MM.1S (cell line): ENCODE measurements at regions not wholly inside any gene's neighbourhood (a gene's known extent, or its start where the extent isn't known, plus 50 kb on each side); places are given as distances from the start of the nearest gene placed in this dataset.
A peak's percentile ranks its signal among the peaks of the same experiment; 100 is the strongest.
"Not testable (repeated sequence)": the region's sequence is repeated elsewhere in the genome, so short reads cannot be mapped to it uniquely, and the experiment has no call there.

Experiments used
- DNase-seq: peaks from one replicate; pipeline ENCODE4 v3.0.0-alpha.2; 2015
- H2AFZ ChIP-seq: fragments of 300-600 bp; sonication (generic); 2 replicates; pipeline ENCODE4 v1.6.0; 2016; ENCODE audit warnings: antibody characterized with exemption, low read length
- H3F3A ChIP-seq: fragments of 300-600 bp; sonication (generic); 2 replicates; pipeline ENCODE4 v1.6.1; 2016; ENCODE audit warnings: mild to moderate bottlenecking, antibody characterized with exemption, low read length, moderate library complexity, mixed read lengths; ENCODE audit not compliant: insufficient read depth
- H3K27ac ChIP-seq: fragments of 300-600 bp; sonication (generic); 2 replicates; pipeline ENCODE4 v1.5.1; 2016; ENCODE audit warnings: mild to moderate bottlenecking, low read length
- H3K27me3 ChIP-seq: fragments of 300-600 bp; sonication (generic); replicated peaks from 2 replicates; pipeline ENCODE4 v1.6.0; 2016; ENCODE audit warnings: low read length; ENCODE audit not compliant: insufficient read depth
- H3K36me3 ChIP-seq: fragments of 300-600 bp; sonication (generic); replicated peaks from 2 replicates; pipeline ENCODE4 v1.6.1; 2016; ENCODE audit warnings: mild to moderate bottlenecking, low read length, mixed read lengths; ENCODE audit not compliant: insufficient read depth
- H3K4me1 ChIP-seq: fragments of 300-600 bp; sonication (generic); 2 replicates; pipeline ENCODE4 v1.6.1; 2016; ENCODE audit warnings: low read length, mixed read lengths
- H3K4me2 ChIP-seq: fragments of 300-600 bp; sonication (generic); 2 replicates; pipeline ENCODE4 v1.6.0; 2016; ENCODE audit warnings: low read depth, low read length
- H3K4me3 ChIP-seq: fragments of 300-600 bp; sonication (generic); 2 replicates; pipeline ENCODE4 v1.5.1; 2016; ENCODE audit warnings: low read length, mixed read lengths
- H3K79me2 ChIP-seq: fragments of 300-600 bp; sonication (generic); 2 replicates; pipeline ENCODE4 v1.6.1; 2016; ENCODE audit warnings: mixed run types, low read length, mixed read lengths
- H3K9ac ChIP-seq: fragments of 300-600 bp; sonication (generic); 2 replicates; pipeline ENCODE4 v1.6.1; 2016; ENCODE audit warnings: low read length, mixed read lengths
- H3K9me2 ChIP-seq: fragments of 300-600 bp; sonication (generic); replicated peaks from 2 replicates; pipeline ENCODE4 v1.6.1; 2016; ENCODE audit warnings: mild to moderate bottlenecking, low read length, mixed read lengths; ENCODE audit not compliant: insufficient read depth
- H3K9me3 ChIP-seq: fragments of 300-600 bp; sonication (generic); replicated peaks from 2 replicates; pipeline ENCODE4 v1.6.1; 2016; ENCODE audit warnings: mild to moderate bottlenecking, low read length, mixed read lengths; ENCODE audit not compliant: insufficient read depth
- H4K20me1 ChIP-seq: fragments of 300-600 bp; sonication (generic); 2 replicates; pipeline ENCODE4 v1.6.1; 2016; ENCODE audit warnings: mild to moderate bottlenecking, low read length, moderate library complexity, mixed read lengths; ENCODE audit not compliant: insufficient read depth
- CTCF ChIP-seq: fragments of 300-600 bp; sonication (generic); IDR thresholded peaks from 2 replicates; pipeline ENCODE4 v1.5.1; 2016; ENCODE audit warnings: antibody characterized with exemption, low read length, mixed read lengths
- EZH2 ChIP-seq: fragments of 300-600 bp; sonication (generic); optimal IDR thresholded peaks from 2 replicates; pipeline ENCODE3; 2017; ENCODE audit warnings: low read depth, mild to moderate bottlenecking, antibody characterized with exemption, low read length, mixed read lengths
- EZH2phosphoT487 ChIP-seq: fragments of 300-600 bp; sonication (generic); IDR thresholded peaks from 2 replicates; pipeline ENCODE4 v1.6.1; 2018; ENCODE audit warnings: antibody characterized with exemption, low read length

DNA sequence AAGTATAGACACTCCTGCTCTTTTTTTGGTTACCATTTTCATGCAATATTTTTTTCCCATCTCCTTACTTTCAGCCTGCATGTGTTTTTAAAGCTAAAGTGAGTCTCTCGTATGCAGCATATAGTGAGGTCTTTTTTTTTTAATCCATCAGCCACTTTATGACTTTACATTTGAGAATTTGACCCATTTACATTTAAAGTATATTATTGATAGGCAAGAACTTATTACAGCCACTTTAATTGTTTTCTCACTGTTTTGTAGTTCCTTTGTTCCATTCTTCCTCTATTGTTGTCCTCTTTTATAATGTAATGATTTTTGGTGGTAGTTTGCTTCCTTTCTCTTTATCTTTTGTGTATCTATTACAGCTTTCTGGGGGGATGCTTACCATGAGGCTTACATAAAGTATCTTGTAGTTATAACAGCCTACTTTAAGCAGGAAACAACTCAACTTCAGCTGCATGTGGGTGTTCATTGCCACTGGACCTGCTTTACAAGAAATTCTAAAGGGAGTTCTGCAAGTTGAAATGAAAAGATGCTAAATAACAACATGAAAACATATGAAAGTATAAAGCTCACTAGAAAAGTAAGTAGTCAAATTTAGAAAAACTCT lies 71.8 kb downstream of the TNFAIP3 start:
- Histone ChIP-seq H2AFZ (no peak overlapping the region), H3K36me3 (0 out of 2 replicates have a peak, but pooled peaks cover 3% of the 10 kb centered on the region), H3K4me2 (no peak overlapping the region), H3K4me1 (peaks cover 53% of the 10 kb centered on the region), H3K9me3 (no peaks in the 10 kb centered on the region), H3K79me2 (peaks cover 23% of the 10 kb centered on the region), H3K4me3 (no peak overlapping the region), H3K27ac (peak overlapping the region; percentile 82; the same call in 1 of the 2 replicates), H3K27me3 (no peaks in the 10 kb centered on the region), H3K9ac (no peak overlapping the region), H4K20me1 (no peaks in the 10 kb centered on the region), H3F3A (peaks cover 28% of the 10 kb centered on the region), H3K9me2 (no peaks in the 10 kb centered on the region)
- DNase-seq, result no peak
- no peak for TF ChIP-seq CTCF
- no peak for TF ChIP-seq EZH2
- no peak for TF ChIP-seq EZH2phosphoT487

- TF ChIP-seq CTCF (no peak), EZH2 (no peak), EZH2phosphoT487 (no peak)
- Histone ChIP-seq H3K36me3 (0 out of 2 replicates have a peak, but pooled peaks cover 3% of the 10 kb centered on the region), H3K27ac (no peak overlapping the region), H3K79me2 (peaks cover 33% of the 10 kb centered on the region), H3K9me3 (no peaks in the 10 kb centered on the region), H2AFZ (no peak overlapping the region), H3K4me1 (peaks cover 79% of the 10 kb centered on the region), H3F3A (peaks cover 31% of the 10 kb centered on the region), H3K9ac (no peak overlapping the region), H3K4me3 (no peak overlapping the region), H4K20me1 (no peaks in the 10 kb centered on the region), H3K9me2 (no peaks in the 10 kb centered on the region), H3K4me2 (no peak overlapping the region), H3K27me3 (no peaks in the 10 kb centered on the region)
- DNase-seq, result no peak
Observed at GRCh38 chr6:137941995-137942394, 74.9 kb downstream of the TNFAIP3 start.

DNA sequence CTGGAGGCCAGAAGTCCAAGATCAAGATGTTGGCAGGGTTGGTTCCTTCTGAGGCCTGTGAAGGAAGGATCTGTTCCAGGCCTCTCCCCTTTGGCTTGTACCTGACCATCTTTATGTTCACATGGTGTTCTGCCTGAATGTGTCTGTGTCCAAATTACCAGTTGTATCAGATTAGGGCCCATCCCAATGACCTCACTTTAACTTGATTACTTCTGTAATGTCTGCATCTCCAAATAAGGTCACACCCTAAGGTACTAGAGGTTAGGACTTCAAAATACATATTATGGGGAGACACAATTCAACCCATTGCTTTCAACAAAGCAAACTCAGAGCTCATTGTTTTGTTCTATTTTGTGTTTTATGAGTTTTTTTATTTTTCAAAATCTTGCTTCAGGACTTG lies 75.7 kb downstream of the TNFAIP3 start:
- H3K36me3 ChIP-seq, result 0 out of 2 replicates have a peak, but pooled peaks cover 3% of the 10 kb centered on the region
- H3K27ac ChIP-seq, result no peak overlapping the region
- H3K9me2 ChIP-seq, result no peaks in the 10 kb centered on the region
- peaks cover 35% of the 10 kb centered on the region for H3K79me2 ChIP-seq
- TF ChIP-seq EZH2, result no peak
- no peak for TF ChIP-seq CTCF
- no peak for TF ChIP-seq EZH2phosphoT487
- no peak overlapping the region for H2AFZ ChIP-seq
- H3K4me1 ChIP-seq, result peaks cover 84% of the 10 kb centered on the region
- no peaks in the 10 kb centered on the region for H4K20me1 ChIP-seq
- H3K9me3 ChIP-seq, result no peaks in the 10 kb centered on the region
- DNase-seq, result no peak
- H3F3A ChIP-seq, result peaks cover 31% of the 10 kb centered on the region
- no peak overlapping the region for H3K4me2 ChIP-seq
- no peak overlapping the region for H3K9ac ChIP-seq
- H3K4me3 ChIP-seq, result no peak overlapping the region
- no peaks in the 10 kb centered on the region for H3K27me3 ChIP-seq

DNA sequence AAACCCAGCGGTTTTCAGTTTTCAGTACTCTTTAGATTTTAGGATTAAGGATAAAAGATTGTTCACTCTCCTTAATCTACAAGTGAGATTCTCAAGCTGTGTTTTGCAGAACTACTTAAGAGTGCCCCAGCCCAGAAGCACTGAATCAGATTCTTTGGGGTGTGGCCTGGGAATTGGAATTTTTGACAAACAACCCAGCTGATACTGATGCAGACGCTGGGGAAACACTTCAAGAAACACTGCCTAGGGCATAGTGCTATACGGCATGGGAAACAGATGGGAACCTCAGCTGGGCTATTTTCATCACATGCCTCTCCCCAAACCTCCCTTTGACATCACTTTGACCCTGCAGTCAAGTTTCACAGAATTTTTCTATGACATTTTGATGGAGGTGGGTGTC lies 77.3 kb downstream of the TNFAIP3 start:
- Histone ChIP-seq H3K4me2 (peak overlapping the region; percentile 35), H3K27ac (peak overlapping the region; percentile 58; the same call in 1 of the 2 replicates), H3K9ac (peak overlapping the region; percentile 17; the same call in 1 of the 2 replicates), H3K79me2 (peaks cover 43% of the 10 kb centered on the region), H3K4me1 (peaks cover 87% of the 10 kb centered on the region), H3K4me3 (peak overlapping the region; percentile 10; the same call in 1 of the 2 replicates), H3F3A (peaks cover 29% of the 10 kb centered on the region)
- H4K20me1 ChIP-seq, H3K36me3 ChIP-seq, H3K27me3 ChIP-seq, H2AFZ ChIP-seq, H3K9me2 ChIP-seq, H3K9me3 ChIP-seq: not testable (repeated sequence)
- DNase-seq, result peak; percentile 38
